GM12874 (cell line): ENCODE measurements at regions not wholly inside any gene's neighbourhood (a gene's known extent, or its start where the extent isn't known, plus 50 kb on each side); places are given as distances from the start of the nearest gene placed in this dataset.

Source experiments
- CTCF ChIP-seq: IDR thresholded peaks from 2 replicates; pipeline ENCODE4 v1.5.1; 2011; ENCODE audit warnings: low read depth, mild to moderate bottlenecking, control low read depth, low read length, moderate library complexity; ENCODE audit not compliant: insufficient read depth

- no peak for TF ChIP-seq CTCF
These were observed 82.4 kb upstream of the PDE1C start for GRCh38 chr7:32152576-32152975.

GRCh38 chr7:32150589-32150988 is 80.4 kb upstream of the PDE1C start:
- no peak for TF ChIP-seq CTCF

GRCh38 chr7:32150039-32150438 is 79.8 kb upstream of the PDE1C start:
- TF ChIP-seq CTCF, result no peak

GRCh38 chr7:32147546-32148268 is 77.5 kb upstream of the PDE1C start:
- TF ChIP-seq CTCF, result no peak

GRCh38 chr7:32145911-32146310 is 75.7 kb upstream of the PDE1C start:
- TF ChIP-seq CTCF, result no peak

- TF ChIP-seq CTCF, result no peak
These were observed 74.5 kb upstream of the PDE1C start for GRCh38 chr7:32144676-32145075.

GRCh38 chr7:32143301-32143700 is 73.1 kb upstream of the PDE1C start:
- no peak for TF ChIP-seq CTCF
